HUDEP-2 (cell line): ENCODE measurements at regions not wholly inside any gene's neighbourhood (a gene's known extent, or its start where the extent isn't known, plus 50 kb on each side); places are given as distances from the start of the nearest gene placed in this dataset.

ENCODE experiments used
- DNase-seq, 76 experiments: peaks; one replicate each; lab custom pipeline; 2025; ENCODE audit not compliant: unreplicated experiment in 76 of 76; lab: John Stamatoyannopoulos, UW

DNA sequence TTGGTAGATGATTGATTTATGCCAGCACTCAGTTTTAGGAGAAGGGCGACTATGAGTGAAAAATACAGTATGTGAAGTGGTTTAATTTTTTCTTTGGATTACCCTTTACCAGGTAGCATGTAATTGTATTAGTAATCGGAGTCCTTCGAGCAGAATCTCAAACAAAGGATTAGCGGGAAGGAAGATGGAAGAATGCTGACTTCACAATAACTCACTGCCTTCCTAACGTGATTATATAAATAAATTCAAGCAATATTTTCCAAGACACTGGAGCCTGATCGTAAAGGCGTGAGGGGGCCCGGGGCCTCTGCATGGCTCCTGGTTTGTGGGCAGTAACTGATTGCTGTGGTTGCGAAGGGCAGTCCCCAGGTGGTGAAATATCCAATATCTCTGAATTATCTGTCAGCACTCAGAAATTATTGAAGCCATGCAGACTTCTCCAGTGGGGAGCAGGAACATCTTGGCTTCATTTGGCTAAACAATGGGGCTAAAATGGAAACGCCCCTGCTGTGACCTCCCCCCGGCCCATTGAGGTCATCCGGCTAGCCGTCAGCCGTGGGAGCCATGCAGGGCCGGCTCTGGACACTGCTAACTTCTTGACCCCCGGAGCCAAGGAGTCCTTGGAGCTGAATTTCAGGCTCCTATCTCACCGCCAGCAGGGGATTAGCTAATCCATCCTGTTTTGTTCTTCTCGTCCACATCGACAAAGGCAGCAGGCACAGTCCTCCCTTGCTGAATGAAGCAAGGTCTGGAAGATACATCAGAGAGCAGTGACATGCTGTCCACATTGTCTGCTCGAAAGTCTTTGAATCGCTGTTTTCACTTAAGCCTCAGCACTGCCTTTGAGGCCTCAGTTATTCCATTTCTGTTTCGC is 295.9 kb upstream of the N4BP1 start:
- no peak for DNase-seq

DNA sequence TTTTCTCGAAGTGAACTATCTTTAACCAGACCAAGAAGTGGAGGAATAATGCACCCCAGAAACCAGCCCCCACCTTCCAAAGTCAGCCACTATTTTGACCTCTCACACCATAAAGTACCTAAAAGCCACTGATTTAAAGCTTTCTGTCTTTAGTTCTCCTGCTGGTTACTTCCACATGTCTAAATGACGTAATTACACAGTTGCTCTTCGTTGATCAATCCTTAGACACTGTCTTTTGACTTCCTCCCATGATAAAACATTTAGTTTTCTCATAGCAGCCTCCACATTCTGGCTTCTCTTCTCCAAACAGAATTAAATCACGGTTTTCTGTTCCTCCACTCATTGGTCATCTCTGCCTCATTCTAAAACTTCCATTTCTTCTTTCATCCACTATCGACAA is 294.4 kb upstream of the N4BP1 start:
- no peak for DNase-seq

DNA sequence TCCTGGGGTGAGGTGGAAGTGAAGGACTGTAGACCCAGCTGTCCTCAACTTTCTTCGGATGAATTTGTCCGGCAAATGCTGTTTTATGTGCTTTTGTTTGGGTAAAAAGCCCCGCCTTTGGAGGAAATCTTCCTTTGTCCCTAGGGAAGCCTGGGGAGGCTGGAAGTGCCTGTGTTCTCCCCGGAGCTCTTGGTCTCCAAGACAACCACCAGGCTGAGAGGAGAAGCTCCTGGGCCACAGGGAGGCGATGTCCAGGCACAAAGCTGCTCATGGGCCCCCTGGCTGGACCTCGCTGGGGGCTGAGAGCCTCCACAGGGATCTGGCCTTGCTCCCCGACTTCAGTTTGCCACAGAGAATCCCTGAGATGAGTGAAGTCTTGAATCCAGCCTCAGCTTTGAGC is 293.1 kb upstream of the N4BP1 start:
- no peak for DNase-seq

DNA sequence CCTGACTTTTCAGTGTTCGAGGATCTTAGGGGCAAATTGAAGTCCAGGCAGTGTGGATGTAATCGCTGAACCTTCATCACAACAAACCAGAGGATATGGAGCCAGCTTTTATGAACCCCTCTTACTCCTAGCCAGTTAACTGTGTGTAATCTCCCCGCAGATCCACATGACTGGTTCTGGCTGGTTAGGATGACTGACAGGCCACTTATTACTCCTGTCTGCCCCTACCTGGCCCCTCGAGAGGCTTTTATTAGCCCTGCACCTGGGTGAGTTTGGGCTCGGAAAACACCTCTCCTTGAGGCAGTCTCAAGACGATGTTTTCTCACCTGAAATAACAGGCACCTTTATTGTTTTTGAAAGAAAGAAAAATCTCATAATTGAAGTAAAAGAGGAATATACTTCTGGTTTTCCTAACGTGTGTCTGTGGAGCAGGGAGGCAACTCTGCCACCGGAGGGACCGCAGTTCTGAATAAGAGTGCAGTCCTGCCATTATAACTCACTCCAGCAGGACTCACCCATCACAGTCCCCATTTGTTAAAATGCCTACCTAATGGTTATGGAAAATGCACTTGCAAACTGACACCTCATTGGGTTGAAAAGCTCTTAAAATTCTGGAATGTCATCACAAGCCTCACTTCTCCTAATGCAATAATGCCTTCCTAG is 291.9 kb upstream of the N4BP1 start:
- no peak for DNase-seq

DNA sequence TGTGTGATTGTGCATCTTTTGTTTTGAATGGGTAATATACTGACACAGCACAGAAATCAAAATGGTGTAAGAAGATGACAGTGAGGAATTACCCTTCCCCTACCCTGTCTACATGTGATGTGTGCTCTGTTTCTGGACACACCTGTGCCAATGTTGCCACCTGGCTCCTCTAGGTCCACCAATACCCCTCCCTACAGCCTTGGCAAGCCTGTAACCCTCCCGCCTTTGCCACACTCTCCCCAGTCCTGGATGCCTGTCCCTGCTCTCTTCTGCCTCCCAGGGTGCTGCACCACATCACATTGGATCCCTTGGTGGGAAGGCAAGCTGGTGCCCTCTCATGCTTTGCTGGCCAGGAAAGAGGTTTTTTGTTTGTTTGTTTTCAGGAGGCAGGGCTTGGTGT is 289.5 kb upstream of the N4BP1 start:
- DNase-seq: no peak

DNA sequence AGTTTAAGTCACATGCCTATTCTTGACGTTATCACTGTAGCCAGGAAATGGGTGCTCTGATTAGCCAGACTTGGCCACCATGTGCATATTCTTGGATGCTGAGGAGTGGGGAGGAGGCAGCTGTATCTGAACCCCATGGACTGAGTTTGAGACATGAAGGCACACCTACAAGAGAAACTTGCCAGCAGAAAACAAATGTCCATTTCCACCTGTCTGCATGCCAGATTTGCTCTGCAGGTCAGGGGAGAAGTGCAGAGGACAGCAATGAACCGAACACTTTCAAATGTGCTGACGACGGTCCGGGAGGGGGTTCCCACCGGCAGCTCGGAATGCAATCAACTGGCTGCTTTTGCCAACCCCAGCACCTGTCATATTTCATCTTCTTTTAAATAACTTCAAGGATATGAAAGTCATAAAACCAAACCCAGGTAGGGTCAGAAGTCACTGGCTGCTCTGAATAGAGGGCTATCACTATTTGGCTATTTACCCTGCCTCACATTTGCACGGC is 287.8 kb upstream of the N4BP1 start:
- no peak for DNase-seq

DNA sequence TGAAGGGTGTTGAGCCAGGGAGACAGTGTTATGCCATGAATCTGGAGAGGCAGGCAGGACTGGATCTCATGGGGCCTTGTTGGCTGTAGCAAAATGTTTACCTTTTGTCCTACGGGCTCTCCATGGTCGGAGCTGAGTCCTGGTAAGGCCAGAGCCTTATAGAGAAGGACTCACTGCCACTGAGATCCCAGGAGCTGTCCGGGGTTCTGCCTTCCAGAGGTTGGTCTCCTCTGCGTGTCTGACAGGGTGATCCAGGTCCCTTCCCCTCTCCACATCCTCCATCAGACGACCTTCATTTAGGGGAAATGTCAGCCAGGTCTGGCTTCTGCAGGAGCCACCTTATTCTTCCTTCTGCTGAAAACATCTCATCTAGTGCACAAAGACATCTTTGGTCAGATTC is 285.2 kb upstream of the N4BP1 start:
- DNase-seq: no peak

DNA sequence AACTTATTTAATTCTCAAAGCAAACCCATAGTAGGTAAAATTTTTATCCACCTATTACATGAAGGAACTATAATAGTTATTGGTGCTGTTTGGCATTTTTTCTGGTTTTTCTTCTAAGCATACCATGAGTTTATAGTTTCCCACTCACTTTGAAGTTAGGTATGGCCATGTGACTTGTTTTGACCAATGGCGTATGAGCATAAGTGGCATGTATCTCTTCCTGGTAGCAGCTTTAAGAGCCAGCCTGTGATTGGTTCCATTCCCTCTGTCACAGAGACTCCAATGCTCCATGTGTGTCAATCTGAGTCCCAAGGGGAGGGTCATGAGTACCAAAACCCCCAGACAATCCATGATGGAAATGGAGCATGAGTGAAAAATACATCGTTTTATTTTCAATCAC is 282.9 kb upstream of the N4BP1 start:
- DNase-seq: no peak

DNA sequence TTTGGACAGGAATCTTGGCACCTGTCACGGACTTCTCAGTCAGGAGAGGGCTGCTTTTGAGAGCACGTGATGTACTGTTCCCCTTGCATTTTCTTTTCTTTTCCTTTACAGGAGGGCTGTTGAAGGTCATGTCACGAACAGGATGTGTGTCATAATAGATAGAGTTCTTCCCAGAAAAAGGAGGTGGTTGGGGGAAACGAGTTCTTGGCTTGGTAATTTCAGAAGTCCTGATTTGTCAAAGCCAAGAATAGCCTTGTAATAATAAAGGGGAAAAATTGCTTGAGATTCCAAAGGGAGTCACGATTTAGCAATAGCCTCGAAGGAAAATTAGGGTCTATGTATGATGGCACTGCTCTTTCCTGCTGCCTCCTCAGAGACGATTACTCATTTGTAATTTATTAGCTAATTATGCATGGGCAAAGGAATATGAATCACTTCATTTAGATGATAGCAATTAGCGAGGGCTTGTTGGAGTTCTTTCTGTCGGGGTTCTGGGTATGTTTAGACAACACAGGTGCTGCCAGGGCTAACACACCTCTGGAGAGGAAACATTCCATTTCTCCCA is 277.7 kb upstream of the N4BP1 start:
- DNase-seq: no peak

DNA sequence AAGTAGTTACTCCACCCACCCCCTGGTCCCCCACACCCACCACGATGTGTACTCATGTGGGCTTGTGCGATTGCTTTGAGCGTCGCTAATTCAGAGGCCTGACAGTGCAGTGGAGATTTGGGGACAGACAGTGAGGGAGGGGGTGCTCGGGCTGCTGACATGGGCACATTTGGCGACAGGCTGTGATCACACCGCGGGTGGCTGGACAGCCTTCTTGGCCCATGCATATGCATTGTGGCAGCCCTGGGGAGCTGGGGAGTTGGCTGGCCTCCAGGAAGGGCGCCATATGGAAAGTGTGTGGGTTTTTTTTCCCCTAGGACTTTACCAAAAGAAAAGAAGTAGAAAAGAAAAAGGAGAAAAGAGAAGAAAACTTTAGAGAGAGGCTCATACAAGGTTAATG is 275.5 kb upstream of the N4BP1 start:
- no peak for DNase-seq

DNA sequence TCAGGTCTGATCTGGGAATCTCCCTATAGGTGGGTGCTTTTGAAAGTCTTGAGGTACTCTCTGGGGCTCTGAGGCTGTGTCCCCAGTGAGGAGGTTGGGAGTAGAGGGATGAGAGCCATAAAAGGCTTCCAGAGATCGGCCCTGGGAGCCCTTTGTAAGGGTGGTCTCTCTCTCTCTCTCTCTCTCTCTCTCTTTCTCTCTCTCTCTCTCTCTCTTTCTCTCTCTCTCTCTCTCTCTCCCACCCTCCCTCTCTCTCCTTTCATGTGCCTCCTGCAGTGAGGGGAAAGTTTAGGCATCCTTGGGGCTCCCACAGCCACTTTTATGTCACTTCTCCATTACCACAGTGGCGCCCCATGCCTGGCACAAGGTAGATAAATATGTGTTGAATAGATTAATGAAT is 271.3 kb upstream of the N4BP1 start:
- DNase-seq: no peak

DNA sequence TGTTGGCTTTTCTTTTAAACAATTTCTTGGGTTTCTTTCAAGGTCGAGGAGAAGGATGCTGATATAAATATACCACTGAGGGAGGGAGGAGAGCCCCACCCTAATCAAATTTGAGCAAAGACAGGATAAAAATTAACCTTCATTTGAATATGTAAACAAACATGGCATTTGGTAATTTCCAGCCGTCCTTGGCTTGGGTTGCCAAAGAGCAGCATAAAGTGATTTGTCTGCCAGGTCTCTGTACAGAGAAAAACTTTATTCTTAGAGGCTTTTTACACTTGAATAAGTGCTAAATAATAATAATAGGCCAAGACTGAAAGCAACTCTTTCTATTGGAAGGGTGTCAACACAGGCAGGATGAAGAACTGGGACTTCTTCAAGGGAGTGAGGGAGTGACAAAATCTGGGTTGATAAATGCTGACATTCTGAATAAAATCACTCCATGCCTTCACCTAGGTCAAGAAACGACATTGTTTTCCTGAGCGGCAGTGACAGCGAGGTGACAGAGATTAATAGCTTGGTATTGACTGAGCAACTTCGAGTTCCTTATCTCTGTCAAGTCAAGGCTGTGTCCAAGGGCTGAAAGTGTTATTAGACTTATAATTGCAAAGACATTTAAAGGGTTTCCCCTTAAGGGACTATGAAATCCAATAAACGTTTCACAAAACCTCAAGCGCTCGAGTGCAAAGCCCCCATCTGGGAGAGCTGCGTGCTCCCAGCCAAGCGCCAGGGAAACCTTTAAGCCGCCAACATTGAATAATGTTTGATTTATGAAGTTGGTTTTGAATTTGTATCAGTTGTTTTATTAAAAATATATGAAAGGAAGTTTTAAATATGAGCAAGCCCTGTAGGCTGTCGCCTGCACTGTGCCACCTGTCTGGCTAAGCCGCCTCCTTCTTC is 269.5 kb upstream of the N4BP1 start:
- DNase-seq: no peak

DNA sequence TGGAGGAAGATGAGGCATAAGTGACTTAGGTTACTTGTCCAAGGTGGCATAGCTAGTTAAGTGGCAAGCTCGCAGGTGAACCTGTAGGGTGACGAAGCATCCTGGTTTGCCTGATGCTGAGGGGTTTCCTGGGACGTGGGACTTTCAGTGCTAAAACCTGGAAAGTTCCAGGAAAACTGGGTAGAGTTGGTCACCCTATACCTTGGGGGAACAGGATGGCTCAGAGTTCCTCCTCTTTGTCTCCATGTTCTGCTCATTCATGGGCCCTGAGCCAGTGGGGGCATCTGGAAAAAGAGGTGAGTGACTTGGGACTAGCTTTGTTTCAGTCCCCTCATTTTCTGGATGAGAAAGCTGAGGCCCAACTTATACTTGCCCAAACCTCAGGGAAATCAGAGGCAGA is 268.0 kb upstream of the N4BP1 start:
- no peak for DNase-seq

DNA sequence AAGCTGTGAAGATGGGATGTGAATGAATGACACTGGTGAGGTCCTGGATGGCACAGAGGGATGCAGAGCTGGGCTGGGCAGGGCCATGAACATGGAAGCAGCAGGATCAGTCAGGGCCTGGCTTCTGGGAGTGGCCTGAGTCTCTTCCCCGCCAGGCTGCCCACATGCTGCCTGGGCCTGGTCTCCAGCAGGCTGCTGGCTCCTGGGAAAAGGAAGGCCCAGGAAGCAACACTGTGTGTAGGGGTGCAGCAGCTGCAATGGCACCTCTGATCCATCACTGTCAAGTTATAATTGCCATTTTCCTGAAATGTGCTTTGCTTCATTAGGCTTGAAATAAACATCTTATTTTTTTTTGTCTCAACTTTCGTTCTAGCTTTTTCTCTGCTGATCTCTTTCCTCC is 260.2 kb upstream of the N4BP1 start:
- DNase-seq: no peak

DNA sequence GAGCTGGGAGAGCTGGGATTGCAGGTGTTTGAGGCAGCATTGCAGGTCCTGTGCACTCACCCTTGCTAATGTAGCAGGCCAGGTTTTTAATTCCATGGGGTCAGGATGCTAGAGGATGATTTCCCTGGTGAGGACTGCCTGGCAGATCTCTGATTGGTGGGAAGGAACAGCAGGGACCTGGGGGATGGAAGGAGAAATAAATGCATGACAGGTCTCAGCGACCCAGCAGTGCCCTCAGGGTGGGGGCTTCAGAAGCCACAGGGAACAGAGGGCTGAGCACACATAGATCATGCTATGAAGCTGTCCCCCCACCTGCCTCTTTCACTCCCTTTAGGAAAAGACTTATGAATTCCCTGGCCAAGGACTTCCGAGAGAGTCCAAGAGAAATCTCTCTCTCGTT is 255.5 kb upstream of the N4BP1 start:
- no peak for DNase-seq

DNA sequence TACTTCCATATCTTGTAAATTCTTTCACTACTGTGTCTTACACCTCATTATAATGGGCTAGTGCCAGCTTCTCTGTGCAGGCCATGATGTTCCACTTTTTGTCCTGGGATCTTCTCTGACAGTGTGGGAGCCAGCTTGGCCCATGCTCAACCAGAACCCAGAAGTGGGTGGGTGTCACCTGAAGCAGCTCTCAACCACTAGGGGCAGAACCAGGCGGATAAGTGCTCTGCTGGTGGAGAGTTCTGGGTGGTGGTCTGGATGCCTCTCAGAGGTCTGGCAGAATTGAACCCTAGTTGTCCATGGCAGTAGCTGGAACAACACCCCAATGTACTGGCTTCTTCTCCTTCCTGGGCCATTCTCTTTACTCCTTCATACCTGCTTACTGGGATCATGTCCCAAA is 254.1 kb upstream of the N4BP1 start:
- no peak for DNase-seq

DNA sequence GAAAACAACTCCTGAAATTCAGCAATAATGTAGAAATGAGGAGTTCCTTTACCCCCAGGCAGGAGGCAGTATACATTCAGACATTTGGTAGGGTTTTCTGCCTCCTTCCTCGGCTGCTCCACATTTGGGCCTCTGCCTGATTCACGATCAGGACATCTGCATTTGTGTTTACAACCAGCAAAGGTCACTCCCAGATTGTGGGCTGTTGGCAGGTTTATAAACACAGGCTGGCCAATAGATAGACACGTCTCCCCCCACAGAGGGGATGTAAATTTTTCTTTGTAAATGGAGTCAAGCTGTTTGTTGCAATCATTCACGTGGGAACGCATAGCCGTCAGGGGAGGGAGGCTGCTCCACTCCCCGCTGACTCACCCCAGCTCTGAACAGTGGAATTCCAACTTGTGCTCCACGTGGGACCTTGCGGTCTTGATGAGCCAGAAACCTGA is 252.1 kb upstream of the N4BP1 start:
- DNase-seq: no peak

DNA sequence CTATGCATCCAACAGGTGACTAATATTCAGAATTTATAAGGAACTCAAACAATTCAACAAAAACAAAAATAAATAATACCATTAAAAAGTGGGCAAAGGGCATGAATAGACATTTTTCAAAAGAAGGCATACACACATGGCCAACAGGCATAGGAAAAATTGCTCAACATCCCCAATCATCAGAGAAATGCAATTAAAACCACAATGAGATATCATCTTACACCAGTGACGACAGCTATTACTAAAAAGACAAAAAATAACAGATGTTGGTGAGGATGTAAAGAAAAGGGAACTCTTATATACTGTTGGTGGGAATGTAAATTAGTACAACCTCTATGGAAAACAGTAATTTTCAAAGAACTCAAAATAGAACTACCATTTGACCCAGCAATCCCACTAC is 250.4 kb upstream of the N4BP1 start:
- DNase-seq: no peak

DNA sequence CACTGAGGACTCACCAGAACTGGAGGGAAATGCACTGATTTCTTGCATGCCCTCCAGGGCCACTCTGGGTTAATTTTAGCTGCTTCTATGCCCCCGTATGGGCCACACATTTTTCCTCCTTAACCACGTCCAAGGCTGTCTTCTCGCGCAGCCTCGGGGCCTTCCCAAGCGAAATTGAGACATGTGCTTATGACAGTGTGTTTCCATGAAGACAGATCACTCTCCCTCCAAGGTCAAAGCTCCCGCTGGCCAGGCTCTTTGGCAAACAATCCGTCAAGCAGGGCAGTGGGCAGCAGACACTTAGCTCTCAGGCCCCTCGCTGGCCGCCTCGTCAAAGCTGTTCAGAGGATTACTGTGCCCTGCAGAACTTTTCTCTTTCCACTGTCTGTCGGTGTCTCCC is 243.0 kb upstream of the N4BP1 start:
- no peak for DNase-seq

DNA sequence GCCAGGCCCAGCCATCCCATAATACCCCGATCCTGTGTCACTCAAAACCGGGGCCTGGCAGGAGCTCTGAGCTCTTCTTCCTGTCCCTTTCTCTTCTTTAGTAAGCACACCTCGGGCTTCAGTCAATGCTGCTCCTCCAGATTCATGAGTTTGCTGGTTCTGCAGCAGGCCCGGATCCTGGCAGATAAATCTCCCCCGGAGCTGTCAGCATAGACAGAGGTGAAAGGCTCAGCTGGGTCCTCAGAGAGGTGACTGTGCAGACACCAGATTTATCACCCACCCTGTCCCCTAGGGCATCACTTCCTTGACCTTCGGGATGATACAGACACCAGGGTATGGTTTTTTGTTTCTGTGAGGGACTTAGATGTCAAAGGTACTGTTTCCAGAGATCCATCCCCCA is 242.5 kb upstream of the N4BP1 start:
- DNase-seq: no peak
